Midbrain (tissue), 1 donor: ENCODE measurements at regions not wholly inside any gene's neighbourhood (a gene's known extent, or its start where the extent isn't known, plus 50 kb on each side); places are given as distances from the start of the nearest gene placed in this dataset.
"Not testable (repeated sequence)": the region's sequence is repeated elsewhere in the genome, so short reads cannot be mapped to it uniquely, and the experiment has no call there.

Experiments
- DNase-seq: peaks from one replicate; lab custom pipeline; 2025; lab: John Stamatoyannopoulos, UW

- no peak for DNase-seq
Observed at GRCh38 chr17:70521821-70522256, 352.5 kb downstream of the KCNJ2 start.

DNA sequence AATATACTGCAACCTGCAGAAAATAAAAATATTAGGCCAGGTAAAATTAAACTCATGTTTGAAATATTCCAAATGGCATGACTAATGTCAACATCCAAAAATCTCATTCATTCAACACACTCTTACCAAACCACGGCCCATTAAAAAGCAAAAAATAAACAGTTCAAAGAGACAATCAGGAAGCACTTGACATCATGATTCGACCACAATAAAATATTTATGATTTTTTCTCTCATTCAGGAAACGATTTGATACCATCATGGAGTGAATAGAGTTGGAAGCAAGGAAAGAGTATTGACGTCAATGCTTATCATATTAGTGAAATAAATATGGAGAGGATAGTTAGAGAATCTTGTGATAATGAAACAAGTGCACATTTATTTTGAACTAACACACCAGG lies 354.1 kb downstream of the KCNJ2 start:
- no peak for DNase-seq

DNA sequence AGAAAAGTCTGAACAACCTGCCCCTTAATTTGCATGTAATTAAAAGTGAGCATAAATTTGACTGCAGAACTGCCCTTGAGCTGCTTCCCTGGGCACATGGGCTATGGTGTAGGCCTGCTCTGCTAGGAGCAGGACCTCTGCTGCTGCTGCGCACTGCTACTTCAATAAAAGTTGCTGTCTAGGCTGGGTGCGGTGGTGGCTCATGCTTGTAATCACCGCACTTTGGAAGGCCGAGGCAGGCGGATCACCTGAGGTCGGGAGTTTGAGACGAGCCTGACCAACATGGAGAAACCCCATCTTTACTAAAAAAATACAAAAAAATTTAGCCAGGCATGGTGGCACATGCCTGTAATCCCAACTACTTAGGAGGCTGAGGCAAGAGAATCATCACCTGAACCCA lies 355.7 kb downstream of the KCNJ2 start:
- DNase-seq, result not testable (repeated sequence)

GRCh38 chr17:70525961-70526360 lies 356.6 kb downstream of the KCNJ2 start:
- DNase-seq, result no peak

GRCh38 chr17:70527364-70527888 lies 358.1 kb downstream of the KCNJ2 start:
- DNase-seq, result no peak

- DNase-seq, result no peak
Observed at GRCh38 chr17:70533427-70533826, 364.1 kb downstream of the KCNJ2 start.

- no peak for DNase-seq
Observed at GRCh38 chr17:70535986-70536385, 366.7 kb downstream of the KCNJ2 start.

DNA sequence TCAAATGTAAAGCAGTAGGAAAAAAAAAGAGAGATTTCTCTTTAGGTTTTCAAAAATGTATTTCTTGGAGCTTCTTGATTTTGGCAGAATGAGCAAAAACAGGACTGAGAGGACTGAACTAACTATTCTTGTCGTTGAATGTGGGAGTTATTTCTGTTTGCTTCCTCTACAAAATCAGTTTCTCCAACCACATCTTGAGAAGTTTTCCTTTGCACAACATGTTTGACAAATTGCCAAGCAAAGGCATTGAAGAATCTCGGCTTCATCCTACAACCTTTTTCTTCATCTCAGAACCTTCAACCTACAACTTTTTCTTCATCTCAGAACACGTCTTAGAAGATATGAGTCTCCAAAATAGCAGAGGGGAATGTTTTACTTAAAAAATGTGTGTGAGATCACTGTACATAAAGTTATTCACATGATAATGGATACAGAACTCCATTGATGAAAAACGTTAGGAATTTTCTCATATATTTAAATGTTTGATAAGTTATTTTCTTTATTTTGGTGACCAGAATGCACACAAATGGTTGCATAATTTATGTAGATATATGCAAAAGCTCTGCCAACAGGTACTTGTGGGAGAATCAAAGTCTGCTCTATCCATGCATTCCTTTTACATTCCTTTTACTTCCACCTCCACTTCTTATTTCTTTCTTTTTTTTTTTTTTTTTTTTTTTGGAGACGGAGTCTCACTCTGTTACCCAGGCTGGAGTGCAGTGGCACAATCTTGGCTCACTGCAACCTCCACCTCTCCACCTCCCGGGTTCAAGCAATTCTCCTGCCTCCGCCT lies 370.0 kb downstream of the KCNJ2 start:
- DNase-seq, result no peak

- no peak for DNase-seq
Observed at GRCh38 chr17:70542876-70543275, 373.5 kb downstream of the KCNJ2 start.

DNA sequence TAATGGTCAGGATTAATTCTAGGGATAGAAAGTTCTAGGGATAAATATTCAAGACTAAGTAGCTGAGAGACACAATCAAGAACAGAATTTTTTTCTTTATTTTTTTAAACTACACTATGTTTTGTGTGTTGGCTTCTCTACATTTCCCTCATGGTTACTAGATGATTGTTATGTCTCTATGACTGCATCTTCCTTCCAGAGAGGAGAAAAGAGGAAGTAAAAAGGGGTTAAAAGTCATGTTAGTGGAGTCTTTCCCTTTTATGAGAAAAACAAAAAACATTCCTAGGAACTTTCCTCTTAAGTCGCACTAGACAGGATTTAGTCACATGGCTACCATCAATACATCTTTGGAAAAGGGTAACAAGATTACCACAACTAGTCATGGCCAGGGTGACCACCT lies 375.0 kb downstream of the KCNJ2 start:
- DNase-seq, result no peak

DNA sequence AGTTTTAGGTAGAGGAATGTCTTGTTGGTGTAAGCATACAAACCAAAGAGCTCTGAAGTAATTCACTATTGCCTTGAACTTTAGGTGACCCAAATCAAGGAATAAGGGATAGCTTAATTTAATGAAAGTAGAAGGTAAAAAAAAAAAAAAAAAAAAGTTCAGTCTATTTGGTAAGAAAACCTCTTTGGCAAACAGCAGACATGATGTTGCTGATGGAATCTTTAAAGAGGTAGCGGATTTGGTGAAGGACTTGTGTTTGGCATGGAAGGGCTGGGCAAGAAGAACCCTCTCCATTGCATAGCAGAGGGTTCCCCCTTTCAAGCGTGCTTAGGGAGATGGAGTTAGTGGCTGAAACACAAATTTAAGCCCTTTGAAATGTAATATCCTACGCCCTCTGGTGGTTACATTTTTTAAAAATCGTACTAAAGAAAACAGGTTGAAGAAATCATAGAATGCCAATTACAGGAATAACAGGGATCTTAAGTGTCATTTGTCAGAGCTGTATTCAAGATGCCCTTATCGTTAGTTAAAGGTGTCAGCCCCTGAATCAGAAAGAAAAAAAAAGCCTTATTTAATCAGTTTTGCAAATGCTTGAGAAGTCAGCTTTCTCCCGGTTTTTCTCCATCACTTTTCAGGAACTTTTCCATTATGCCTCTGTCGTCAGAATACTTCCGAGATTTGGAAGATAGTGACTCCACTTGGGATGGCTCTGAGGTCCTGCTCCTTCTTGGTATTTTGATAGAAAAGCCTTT lies 383.1 kb downstream of the KCNJ2 start:
- DNase-seq, result peak; percentile 85

DNA sequence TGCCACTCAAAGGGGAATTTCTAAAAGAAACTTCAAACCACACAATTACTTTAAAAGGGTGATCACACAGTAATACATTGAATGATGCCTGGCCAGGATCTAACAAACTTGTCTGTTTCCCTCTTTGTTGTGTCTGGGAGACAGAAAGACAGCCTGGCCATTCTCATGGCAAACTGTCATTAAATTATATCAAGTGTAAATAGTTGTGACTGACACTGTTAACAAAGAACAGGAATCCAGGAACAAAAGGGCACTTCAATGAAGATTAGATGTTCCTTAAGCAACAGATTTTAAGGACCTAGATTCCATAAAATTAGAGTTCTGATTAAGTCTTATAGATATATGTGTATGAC lies 383.6 kb downstream of the KCNJ2 start:
- no peak for DNase-seq

GRCh38 chr17:70555723-70556122 lies 386.4 kb downstream of the KCNJ2 start:
- no peak for DNase-seq

- DNase-seq, result no peak
Observed at GRCh38 chr17:70558821-70559220, 389.5 kb downstream of the KCNJ2 start.

DNA sequence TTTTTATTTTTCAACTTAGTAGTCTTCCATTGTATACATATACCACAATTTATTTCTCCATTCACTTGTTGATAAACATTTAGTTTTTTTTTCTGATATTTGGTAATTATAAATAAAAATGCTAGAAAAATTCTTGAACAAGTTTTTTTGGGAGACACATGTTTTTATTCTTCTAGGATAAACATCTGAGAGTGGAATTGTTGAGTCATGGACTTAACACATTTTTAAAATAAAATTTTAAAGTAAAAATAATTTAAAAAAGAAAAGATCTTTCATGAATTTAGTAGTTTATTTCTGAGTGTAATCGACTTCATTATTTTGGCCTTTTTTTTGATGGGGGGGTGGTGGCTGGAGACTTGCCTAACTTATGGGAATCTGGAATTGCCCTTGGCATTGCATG lies 391.1 kb downstream of the KCNJ2 start:
- DNase-seq, result no peak

- DNase-seq, result no peak
Observed at GRCh38 chr17:70562137-70562536, 392.8 kb downstream of the KCNJ2 start.

GRCh38 chr17:70563281-70563820 lies 394.0 kb downstream of the KCNJ2 start:
- DNase-seq, result no peak

GRCh38 chr17:70564006-70564620 lies 394.8 kb downstream of the KCNJ2 start:
- DNase-seq, result no peak

GRCh38 chr17:70569128-70569527 lies 399.8 kb downstream of the KCNJ2 start:
- no peak for DNase-seq

DNA sequence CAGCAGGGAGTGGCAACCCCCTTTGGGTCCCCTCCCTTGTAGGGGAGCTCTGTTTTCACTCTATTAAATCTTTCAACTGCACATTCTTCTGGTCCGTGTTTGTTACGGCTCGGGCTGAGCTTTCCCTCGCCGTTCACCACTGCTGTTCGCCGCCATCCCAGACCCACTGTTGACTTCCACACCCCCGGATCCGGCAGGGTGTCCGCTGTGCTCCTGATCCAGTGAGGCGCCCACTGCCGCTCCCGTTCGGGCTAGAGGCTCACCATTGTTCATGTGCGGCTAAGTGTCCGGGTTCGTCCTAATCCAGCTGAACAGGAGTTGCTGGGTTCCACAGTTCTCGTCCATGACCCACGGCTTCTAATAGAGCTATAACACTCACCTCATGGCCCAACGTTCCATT lies 408.1 kb downstream of the KCNJ2 start:
- DNase-seq, result no peak

- DNase-seq, result no peak
Observed at GRCh38 chr17:70581459-70581858, 412.1 kb downstream of the KCNJ2 start.

GRCh38 chr17:70582777-70583176 lies 413.4 kb downstream of the KCNJ2 start:
- DNase-seq, result no peak

DNA sequence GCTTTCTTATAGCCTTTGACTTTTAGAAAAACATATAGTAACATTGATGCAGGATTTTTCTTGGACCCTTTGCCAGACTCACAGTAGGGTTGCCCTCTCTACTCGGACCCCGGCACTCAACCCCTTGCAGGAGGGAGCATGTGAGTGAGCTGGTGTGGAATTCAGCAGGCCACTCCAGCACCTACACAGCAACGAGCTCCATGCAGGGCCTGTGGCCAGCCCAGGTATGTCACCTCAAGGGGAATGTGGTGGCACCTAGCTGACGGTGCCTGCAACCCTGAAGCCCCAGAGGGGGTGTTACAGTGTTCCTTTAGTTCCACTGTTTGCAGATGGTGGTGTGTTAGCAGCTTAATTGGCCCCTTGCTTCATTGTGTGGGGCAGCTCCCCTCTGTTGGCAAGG lies 414.9 kb downstream of the KCNJ2 start:
- DNase-seq, result no peak
